Activated naive CD4-positive, alpha-beta T cell (primary cell): ENCODE measurements at regions not wholly inside any gene's neighbourhood (a gene's known extent, or its start where the extent isn't known, plus 50 kb on each side); places are given as distances from the start of the nearest gene placed in this dataset.

Experiments used
- DNase-seq, 4 experiments: peaks; one replicate each; lab custom pipeline; 2025; lab: John Stamatoyannopoulos, UW

GRCh38 chr15:66848686-66849392, 146.8 kb downstream of the SMAD6 start:
- no peak for DNase-seq

GRCh38 chr15:66849393-66849745, 147.3 kb downstream of the SMAD6 start:
- DNase-seq: no peak

- DNase-seq: no peak
Observed at GRCh38 chr15:66849746-66850077, 147.7 kb downstream of the SMAD6 start.

- no peak for DNase-seq
Observed at GRCh38 chr15:66850078-66850991, 148.3 kb downstream of the SMAD6 start.

- DNase-seq: no peak
Observed at GRCh38 chr15:66850996-66851310, 148.9 kb downstream of the SMAD6 start.

DNA sequence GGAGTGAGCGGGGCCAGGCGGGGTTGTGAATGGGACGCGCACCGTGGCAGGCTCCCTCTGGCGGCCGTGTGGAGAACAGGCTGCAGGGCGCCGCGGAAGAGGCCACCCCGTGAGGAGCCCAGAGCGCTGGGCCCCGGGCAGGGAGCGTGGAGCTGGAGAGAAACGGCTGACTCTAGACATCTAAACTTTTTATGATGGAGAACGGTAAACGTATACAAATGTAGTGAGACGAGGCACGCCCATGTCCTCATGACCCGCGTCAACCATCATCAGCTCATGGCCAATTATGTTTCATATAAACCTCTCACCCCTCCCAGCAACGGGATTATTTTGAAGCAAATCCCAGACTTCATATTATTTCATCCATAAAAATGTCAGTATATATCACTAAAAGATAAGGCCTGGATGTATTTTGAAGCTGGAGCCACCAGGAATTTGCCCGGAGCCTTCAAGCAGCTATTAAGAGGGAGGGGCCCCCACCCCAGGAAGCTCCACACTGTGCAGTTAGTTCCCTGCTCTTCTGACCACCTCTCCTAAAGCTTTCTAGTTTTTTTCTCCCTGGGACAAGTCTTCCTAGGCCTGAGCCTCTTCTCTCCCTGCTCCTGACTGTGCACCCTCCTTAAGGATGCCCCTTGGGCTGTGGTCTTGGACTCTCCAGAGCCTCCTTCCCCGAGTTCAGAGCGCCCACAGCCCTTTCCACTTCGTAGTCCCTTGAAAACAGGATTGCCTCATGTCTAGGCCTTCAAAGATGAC, 149.5 kb downstream of the SMAD6 start:
- peak; percentile 37 to 66 (median 53) for DNase-seq

DNA sequence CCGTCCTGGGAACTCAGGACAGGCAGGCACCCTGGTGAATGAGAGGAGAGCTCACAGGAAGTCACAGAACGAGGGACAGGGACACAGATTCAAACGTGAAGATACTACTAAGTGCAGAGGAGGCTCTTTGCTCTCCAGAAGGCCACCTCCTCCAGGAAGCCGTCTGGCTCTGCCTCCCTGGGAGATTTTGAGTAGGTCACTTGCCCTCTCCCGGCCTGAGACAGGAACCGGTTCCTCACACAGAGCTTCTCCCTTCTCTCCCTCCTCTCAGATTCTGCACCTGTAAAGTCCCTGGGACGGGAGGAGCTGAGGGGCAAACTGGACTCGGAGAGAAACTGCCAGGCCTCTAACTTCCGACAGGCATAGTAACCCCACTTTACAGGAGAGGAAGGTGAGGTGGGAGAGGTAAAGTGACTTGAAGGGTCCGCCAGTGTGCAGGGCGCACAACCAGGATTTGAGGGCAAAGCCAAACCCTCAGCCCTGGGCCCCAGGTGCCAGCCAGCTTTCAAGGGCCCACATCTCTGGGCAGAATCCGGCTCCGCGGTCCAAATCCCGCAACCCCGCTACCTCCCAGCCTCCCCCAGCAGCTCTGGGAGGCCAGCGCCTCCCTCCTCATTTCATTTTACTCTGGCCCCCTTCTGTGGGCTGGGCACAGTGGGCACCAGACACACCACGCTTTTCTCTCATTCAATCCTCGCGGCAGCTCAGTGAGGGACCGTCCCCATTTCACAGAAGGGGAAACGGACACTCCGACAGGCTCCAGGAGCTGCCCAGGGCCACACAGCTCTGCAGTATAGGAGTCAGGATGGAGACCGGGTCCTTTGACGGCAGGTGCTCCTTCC, 150.2 kb downstream of the SMAD6 start:
- no peak for DNase-seq

DNA sequence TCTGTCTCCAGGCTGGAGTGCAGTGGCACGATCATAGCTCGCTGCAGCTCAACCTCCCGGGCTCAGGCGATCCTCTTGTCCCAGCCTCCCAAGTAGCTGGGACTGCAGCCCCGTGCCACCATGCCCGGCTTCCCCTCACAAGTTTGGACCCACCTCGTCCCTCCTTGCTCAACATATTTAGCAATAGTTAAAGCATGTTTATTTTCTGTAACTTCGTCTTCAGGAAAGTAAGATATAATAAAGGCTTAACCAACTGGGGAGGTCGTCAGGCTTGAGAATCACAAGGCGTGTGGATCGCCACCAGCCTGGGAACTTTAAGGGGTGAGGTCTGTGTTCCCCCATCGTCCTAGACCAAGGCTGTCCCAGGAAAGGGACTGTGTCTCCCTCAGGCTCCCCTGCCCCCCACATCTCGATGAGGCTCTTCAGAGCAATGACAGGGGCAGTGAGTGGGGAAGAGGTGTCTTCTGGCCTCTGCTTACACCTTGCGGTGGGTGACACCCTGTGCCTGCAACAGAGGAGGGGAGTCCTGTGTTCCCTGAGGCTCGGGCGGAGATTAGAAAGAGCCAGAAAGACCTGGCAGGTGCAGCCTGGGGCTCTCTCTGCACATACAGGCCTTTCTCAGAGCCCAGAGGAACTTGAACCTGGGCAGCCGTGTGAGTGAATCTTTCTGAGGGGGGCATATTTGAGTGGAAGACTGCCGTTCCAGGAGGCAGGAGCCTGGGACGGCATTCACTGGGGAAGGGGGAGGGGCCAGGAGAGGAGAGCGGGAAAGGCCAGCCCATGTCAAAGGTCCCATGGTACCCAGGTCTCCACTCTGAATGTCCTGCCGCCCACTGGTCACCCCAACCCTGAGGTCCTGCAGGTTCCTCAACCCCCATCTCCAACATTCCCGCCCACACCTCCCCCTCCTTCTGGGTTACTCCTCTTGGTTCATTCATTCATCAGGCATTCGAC, 152.3 kb downstream of the SMAD6 start:
- DNase-seq: no peak

GRCh38 chr15:66855041-66855440, 153.0 kb downstream of the SMAD6 start:
- DNase-seq: no peak

DNA sequence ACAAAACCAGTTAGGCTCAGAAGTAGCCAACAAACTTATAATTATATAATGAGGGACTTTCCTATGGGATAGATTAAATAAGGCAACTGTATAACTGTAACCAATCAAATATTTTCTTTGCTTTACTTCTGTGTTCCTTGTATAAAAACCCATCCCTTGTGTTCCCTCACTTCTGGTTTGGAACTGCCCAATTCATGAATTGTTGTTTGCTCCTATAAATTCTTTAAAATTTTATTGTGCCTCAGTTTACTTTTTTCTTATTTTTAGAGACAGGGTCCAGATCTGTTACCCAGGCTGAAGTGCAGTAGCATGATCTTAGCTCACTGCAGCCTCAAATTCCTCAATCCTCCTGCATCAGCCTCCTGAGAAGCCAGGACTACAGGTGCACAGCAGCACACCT, 155.7 kb downstream of the SMAD6 start:
- no peak for DNase-seq

DNA sequence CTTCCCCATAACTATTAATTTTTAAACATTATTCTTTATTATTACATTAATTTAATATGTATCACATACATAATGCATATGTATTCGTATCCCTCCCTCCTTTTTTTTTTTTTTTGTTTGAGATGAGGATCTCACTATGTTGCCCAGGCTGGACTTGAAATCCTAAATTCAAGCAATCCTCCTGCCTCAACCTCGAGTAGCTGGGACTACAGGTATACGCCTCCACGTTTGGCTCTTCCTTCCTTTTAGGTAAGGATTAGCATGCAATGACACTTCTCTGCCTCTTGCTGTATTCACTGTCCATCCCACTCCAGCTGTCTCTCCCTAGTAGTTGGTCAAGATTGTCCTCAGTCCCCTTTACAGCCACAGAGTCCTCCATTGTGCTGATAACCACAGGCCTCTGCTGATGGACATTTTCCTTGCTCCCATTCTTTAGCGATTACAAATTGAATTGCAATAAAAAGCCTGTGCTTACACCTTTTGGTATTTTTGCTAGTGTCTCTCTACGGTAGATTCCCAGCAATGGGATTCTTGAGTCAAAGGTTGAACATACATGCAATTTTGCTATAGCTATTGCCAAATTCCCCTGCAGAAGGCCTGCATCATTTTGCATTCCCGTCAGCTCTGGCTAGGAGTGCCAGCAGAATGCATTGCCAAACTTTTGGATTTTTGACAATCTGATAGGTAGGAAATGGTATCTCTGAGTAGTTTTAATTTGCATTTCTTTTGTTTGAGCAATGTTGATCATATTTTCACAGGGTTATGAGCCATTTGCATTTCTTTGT, 156.6 kb downstream of the SMAD6 start:
- no peak for DNase-seq

GRCh38 chr15:66859688-66860253, 157.7 kb downstream of the SMAD6 start:
- DNase-seq: no peak

- DNase-seq: no peak
Observed at GRCh38 chr15:66860844-66861243, 158.8 kb downstream of the SMAD6 start.

GRCh38 chr15:66862111-66862939, 160.3 kb downstream of the SMAD6 start:
- DNase-seq: no peak

GRCh38 chr15:66862940-66863335, 160.9 kb downstream of the SMAD6 start:
- peak; percentile 14 to 64 (median 54) for DNase-seq

DNA sequence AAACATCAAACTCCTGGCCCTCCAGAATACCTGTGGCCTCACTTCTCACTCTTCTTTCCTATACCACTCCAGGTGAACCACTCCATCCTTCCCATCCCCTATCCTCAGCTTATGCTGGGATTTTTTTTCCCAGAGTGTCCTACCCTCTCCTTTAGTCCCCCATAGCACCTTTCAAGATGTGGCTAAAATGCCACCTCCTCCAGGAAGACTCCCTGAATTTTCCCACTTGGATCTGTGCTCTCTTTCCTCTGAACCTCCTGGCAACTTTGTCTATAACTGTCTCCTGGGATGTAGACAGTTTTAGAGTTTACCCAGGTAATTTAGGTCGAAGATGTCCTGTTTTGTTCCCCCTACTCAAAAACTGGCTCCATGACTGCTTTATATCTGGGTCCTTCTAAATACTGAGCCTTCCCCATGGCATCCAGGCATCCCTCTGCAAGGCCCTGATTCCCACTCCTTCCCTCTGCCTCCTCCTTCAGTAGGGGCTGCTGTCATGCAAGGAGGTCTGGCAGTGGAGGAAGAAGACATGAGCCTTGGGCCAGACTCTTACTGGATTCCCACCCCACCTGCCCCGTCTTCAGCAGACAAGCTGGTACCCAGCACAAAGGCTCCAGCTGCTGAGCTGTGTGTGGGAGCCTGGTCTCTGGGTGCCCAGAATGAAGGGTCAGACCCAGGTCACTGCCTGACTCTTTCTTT, 161.5 kb downstream of the SMAD6 start:
- no peak for DNase-seq

- no peak for DNase-seq
Observed at GRCh38 chr15:66864086-66864830, 162.2 kb downstream of the SMAD6 start.
